ENCODE measurements at regions not wholly inside any gene's neighbourhood (a gene's known extent, or its start where the extent isn't known, plus 50 kb on each side); places are given as distances from the start of the nearest gene placed in this dataset.
"Not testable (repeated sequence)": the region's sequence is repeated elsewhere in the genome, so short reads cannot be mapped to it uniquely, and the experiment has no call there.

GRCh38 chr14:27730204-27730603 lies 1036.4 kb upstream of the FOXG1 start:
- H3K9me3 ChIP-seq (ENCODE audit: low read depth, low read length, poor library complexity, severe bottlenecking) = peaks cover 6% of the 10 kb centered on the region
- CTCF ChIA-PET = no interaction called here
- H3K27ac ChIP-seq (ENCODE audit: low read depth, low read length, poor library complexity, severe bottlenecking) = no peak overlapping the region
- no peak overlapping the region for H3K4me3 ChIP-seq (ENCODE audit: low read depth, low read length, poor library complexity, severe bottlenecking)
- H3K36me3 ChIP-seq (ENCODE audit: insufficient read depth, low read length, poor library complexity, severe bottlenecking) = no peaks in the 10 kb centered on the region
- POLR2A ChIA-PET (ENCODE audit: low non-redundant PET) = no interaction called here
- no peak for TF ChIP-seq EZH2 (IDR thresholded peaks at IDR 0.05; ENCODE audit: borderline replicate concordance, low read depth, low read length, poor library complexity, severe bottlenecking)
- TF ChIP-seq, protein P1, sequence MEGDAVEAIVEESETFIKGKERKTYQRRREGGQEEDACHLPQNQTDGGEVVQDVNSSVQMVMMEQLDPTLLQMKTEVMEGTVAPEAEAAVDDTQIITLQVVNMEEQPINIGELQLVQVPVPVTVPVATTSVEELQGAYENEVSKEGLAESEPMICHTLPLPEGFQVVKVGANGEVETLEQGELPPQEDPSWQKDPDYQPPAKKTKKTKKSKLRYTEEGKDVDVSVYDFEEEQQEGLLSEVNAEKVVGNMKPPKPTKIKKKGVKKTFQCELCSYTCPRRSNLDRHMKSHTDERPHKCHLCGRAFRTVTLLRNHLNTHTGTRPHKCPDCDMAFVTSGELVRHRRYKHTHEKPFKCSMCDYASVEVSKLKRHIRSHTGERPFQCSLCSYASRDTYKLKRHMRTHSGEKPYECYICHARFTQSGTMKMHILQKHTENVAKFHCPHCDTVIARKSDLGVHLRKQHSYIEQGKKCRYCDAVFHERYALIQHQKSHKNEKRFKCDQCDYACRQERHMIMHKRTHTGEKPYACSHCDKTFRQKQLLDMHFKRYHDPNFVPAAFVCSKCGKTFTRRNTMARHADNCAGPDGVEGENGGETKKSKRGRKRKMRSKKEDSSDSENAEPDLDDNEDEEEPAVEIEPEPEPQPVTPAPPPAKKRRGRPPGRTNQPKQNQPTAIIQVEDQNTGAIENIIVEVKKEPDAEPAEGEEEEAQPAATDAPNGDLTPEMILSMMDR (conservative IDR thresholded peaks at IDR 0.05; ENCODE audit: low read depth, low read length) = no peak
- H3K27me3 ChIP-seq (replicated peaks; ENCODE audit: insufficient read depth, low read depth, low read length, poor library complexity) = no peaks in the 10 kb centered on the region
- DNase-seq (ENCODE audit: low spot score) = no peak
- BruUV-seq (replicated peaks) = no TSS peak
- H3K4me1 ChIP-seq (ENCODE audit: insufficient read depth, low read length, poor library complexity, severe bottlenecking) = no peaks in the 10 kb centered on the region
- intact Hi-C loops (cut with micrococcal nuclease; ENCODE audit: unreplicated experiment) = no loop called here

GRCh38 chr14:27739657-27740156 lies 1026.9 kb upstream of the FOXG1 start:
- no peak overlapping the region for H3K4me3 ChIP-seq (ENCODE audit: low read depth, low read length, poor library complexity, severe bottlenecking)
- no peaks in the 10 kb centered on the region for H3K27me3 ChIP-seq (replicated peaks; ENCODE audit: insufficient read depth, low read depth, low read length, poor library complexity)
- ChIA-PET CTCF (no interaction called here), POLR2A (ENCODE audit: low non-redundant PET) (no interaction called here)
- no TSS peak for BruUV-seq (replicated peaks)
- intact Hi-C loops (cut with micrococcal nuclease; ENCODE audit: unreplicated experiment) = no loop called here
- TF ChIP-seq, protein P1 (conservative IDR thresholded peaks at IDR 0.05; ENCODE audit: low read depth, low read length) = no peak
- no peak for TF ChIP-seq EZH2 (IDR thresholded peaks at IDR 0.05; ENCODE audit: borderline replicate concordance, low read depth, low read length, poor library complexity, severe bottlenecking)
- H3K27ac ChIP-seq (ENCODE audit: low read depth, low read length, poor library complexity, severe bottlenecking) = no peak overlapping the region
- peaks cover 3% of the 10 kb centered on the region for H3K9me3 ChIP-seq (ENCODE audit: low read depth, low read length, poor library complexity, severe bottlenecking)
- H3K4me1 ChIP-seq (ENCODE audit: insufficient read depth, low read length, poor library complexity, severe bottlenecking) = no peaks in the 10 kb centered on the region
- DNase-seq (ENCODE audit: low spot score) = no peak
- H3K36me3 ChIP-seq (ENCODE audit: insufficient read depth, low read length, poor library complexity, severe bottlenecking) = no peaks in the 10 kb centered on the region

DNA sequence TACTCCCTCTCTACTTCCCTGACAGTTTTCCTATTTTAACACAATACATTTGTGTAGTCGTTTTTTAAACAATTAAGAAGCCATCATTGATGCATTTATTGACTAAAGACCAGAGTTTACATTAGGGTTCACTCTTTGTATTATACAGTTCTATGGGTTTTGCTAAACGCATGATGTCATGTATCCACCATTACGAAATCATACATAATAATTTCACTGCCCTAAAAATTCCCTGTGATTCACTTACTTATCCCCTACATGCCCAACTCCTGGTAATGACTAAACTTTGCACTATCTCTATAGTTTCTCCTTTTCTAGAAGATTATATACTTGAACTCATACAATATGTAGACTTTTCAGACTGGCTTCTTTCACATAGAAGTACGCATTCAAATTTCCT lies 1016.5 kb upstream of the FOXG1 start:
- intact Hi-C loops (cut with micrococcal nuclease; ENCODE audit: unreplicated experiment) = no loop called here
- no peak overlapping the region for H3K27ac ChIP-seq (ENCODE audit: low read depth, low read length, poor library complexity, severe bottlenecking)
- H3K4me3 ChIP-seq (ENCODE audit: low read depth, low read length, poor library complexity, severe bottlenecking) = no peak overlapping the region
- H3K4me1 ChIP-seq (ENCODE audit: insufficient read depth, low read length, poor library complexity, severe bottlenecking) = no peaks in the 10 kb centered on the region
- no peaks in the 10 kb centered on the region for H3K27me3 ChIP-seq (replicated peaks; ENCODE audit: insufficient read depth, low read depth, low read length, poor library complexity)
- POLR2A ChIA-PET (ENCODE audit: low non-redundant PET) = no interaction called here
- no peaks in the 10 kb centered on the region for H3K36me3 ChIP-seq (ENCODE audit: insufficient read depth, low read length, poor library complexity, severe bottlenecking)
- TF ChIP-seq, protein P1 (conservative IDR thresholded peaks at IDR 0.05; ENCODE audit: low read depth, low read length) = no peak
- TF ChIP-seq EZH2 (IDR thresholded peaks at IDR 0.05; ENCODE audit: borderline replicate concordance, low read depth, low read length, poor library complexity, severe bottlenecking) = no peak
- no peaks in the 10 kb centered on the region for H3K9me3 ChIP-seq (ENCODE audit: low read depth, low read length, poor library complexity, severe bottlenecking)
- no TSS peak for BruUV-seq (replicated peaks)
- CTCF ChIA-PET = no interaction called here
- DNase-seq (ENCODE audit: low spot score) = no peak

- H3K4me3 ChIP-seq (ENCODE audit: low read depth, low read length, poor library complexity, severe bottlenecking); DNase-seq (ENCODE audit: low spot score); CTCF ChIA-PET; H3K27ac ChIP-seq (ENCODE audit: low read depth, low read length, poor library complexity, severe bottlenecking); H3K27me3 ChIP-seq (replicated peaks; ENCODE audit: insufficient read depth, low read depth, low read length, poor library complexity); POLR2A ChIA-PET (ENCODE audit: low non-redundant PET); BruUV-seq (replicated peaks); H3K36me3 ChIP-seq (ENCODE audit: insufficient read depth, low read length, poor library complexity, severe bottlenecking); intact Hi-C loops (cut with micrococcal nuclease; ENCODE audit: unreplicated experiment); H3K4me1 ChIP-seq (ENCODE audit: insufficient read depth, low read length, poor library complexity, severe bottlenecking); H3K9me3 ChIP-seq (ENCODE audit: low read depth, low read length, poor library complexity, severe bottlenecking): not testable (repeated sequence)
Observed at GRCh38 chr14:27757642-27758041, 1008.9 kb upstream of the FOXG1 start.

DNA sequence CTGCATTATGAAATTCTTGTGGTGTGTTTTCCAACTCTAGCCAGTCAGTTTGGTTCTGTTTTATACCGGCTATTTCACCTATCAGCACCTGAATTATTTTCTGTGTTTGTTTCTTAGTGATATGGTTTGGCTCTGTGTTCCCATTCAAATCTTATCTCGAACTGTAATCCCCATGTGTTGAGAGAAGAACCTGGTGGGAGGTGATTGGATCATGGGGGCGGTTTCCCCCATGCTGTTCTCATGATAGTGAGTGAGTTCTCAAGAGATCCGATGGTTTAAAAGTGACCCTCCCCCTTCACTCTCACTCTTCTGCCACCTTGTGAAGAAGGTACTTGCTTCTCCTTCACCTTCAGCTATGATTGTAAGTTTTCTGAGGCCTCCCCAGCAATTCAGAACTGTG lies 1006.2 kb upstream of the FOXG1 start:
- BruUV-seq (replicated peaks); H3K27me3 ChIP-seq (replicated peaks; ENCODE audit: insufficient read depth, low read depth, low read length, poor library complexity); intact Hi-C loops (cut with micrococcal nuclease; ENCODE audit: unreplicated experiment); H3K4me3 ChIP-seq (ENCODE audit: low read depth, low read length, poor library complexity, severe bottlenecking); CTCF ChIA-PET; H3K27ac ChIP-seq (ENCODE audit: low read depth, low read length, poor library complexity, severe bottlenecking); POLR2A ChIA-PET (ENCODE audit: low non-redundant PET); H3K4me1 ChIP-seq (ENCODE audit: insufficient read depth, low read length, poor library complexity, severe bottlenecking); H3K36me3 ChIP-seq (ENCODE audit: insufficient read depth, low read length, poor library complexity, severe bottlenecking); DNase-seq (ENCODE audit: low spot score); H3K9me3 ChIP-seq (ENCODE audit: low read depth, low read length, poor library complexity, severe bottlenecking): not testable (repeated sequence)

All from A673 (cell line).